ENCODE measurements at regions not wholly inside any gene's neighbourhood (a gene's known extent, or its start where the extent isn't known, plus 50 kb on each side); places are given as distances from the start of the nearest gene placed in this dataset.

DNA sequence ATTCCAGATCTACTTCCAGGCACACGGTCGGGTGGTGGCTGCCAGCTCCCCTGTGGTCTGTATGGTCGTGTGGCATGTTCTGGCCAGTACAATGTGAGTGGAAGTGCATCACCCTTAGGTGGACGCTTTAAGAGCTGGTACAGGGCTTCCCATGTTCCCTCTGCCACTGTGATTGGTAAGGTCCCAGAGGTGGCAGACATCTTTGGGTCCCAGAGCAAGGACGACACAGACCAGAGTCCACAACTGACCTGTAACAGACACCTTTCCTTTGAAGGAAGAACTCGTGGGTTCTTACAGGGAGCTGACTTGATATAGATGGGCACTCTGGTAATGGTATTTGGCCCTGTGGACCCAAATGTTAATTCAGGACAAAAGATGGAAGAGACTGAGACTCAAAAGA, 90.0 kb upstream of the GDNF start:
- TF ChIP-seq, protein P1, sequence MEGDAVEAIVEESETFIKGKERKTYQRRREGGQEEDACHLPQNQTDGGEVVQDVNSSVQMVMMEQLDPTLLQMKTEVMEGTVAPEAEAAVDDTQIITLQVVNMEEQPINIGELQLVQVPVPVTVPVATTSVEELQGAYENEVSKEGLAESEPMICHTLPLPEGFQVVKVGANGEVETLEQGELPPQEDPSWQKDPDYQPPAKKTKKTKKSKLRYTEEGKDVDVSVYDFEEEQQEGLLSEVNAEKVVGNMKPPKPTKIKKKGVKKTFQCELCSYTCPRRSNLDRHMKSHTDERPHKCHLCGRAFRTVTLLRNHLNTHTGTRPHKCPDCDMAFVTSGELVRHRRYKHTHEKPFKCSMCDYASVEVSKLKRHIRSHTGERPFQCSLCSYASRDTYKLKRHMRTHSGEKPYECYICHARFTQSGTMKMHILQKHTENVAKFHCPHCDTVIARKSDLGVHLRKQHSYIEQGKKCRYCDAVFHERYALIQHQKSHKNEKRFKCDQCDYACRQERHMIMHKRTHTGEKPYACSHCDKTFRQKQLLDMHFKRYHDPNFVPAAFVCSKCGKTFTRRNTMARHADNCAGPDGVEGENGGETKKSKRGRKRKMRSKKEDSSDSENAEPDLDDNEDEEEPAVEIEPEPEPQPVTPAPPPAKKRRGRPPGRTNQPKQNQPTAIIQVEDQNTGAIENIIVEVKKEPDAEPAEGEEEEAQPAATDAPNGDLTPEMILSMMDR (IDR thresholded peaks at IDR 0.05), result no peak
- TF ChIP-seq POLR2A (IDR thresholded peaks at IDR 0.05), result no peak
